Stimulated activated naive B cell treated with anti-CD40 and anti-IgM and Interleukin-4, amounts not matched to agents 10 μg/mL and 1 μg/mL and 100 μg/mL, for 72 hours (primary cell): ENCODE measurements at regions not wholly inside any gene's neighbourhood (a gene's known extent, or its start where the extent isn't known, plus 50 kb on each side); places are given as distances from the start of the nearest gene placed in this dataset.

Source experiments
- ATAC-seq, 2 donors: fragments of 150-1000 bp; cut with Tn5 transposase; replicated peaks; 2 replicates each; pipeline ENCODE4 v1.10.0; 2021; ENCODE audit warnings: moderate library complexity in 1 of 2
- DNase-seq: peaks from one replicate; pipeline ENCODE4 v3.0.0; 2021
- H3K27ac Mint-ChIP-seq: one replicate; pipeline ENCODE4 v1.8.0; 2022; ENCODE audit warnings: mild to moderate bottlenecking, mixed read lengths
- H3K27me3 Mint-ChIP-seq, 2 donors: one replicate each; pipeline ENCODE4 v1.8.0; 2022; ENCODE audit warnings: mixed read lengths in 2 of 2
- H3K36me3 Mint-ChIP-seq, 2 donors: one replicate each; pipeline ENCODE4 v1.8.0; 2022; ENCODE audit warnings: mixed read lengths in 2 of 2, mild to moderate bottlenecking in 1 of 2
- H3K4me1 Mint-ChIP-seq, 2 donors: one replicate each; pipeline ENCODE4 v1.8.0; 2022; ENCODE audit warnings: mixed read lengths in 2 of 2, mild to moderate bottlenecking in 1 of 2
- H3K4me3 Mint-ChIP-seq, 2 donors: one replicate each; pipeline ENCODE4 v1.8.0; 2022; ENCODE audit warnings: mild to moderate bottlenecking in 2 of 2, mixed read lengths in 2 of 2, moderate library complexity in 1 of 2
- H3K9me3 Mint-ChIP-seq, 2 donors: one replicate each; pipeline ENCODE4 v1.8.0; 2022; ENCODE audit warnings: mixed read lengths in 2 of 2, mild to moderate bottlenecking in 1 of 2

DNA sequence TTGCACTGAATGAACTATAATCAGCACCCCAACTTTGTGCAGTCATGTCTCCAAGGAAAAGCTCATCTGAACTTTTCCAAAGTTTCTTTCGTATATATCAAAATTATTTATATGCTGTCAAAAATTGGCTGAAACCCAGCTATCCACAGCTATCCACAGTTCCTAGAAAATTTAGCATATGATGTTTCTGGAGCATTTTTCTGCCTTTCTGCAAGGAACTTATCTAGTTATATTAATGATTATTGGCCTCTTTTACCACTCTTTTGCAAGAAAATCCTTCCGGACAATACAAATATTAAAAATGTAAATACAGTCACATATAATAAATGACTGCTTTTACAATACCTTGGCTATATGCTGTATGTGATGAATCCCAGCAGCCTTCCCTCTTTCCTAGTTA, 270.2 kb downstream of the TMEM167A start:
- H3K27me3 Mint-ChIP-seq = no peaks in the 10 kb centered on the region
- H3K4me1 Mint-ChIP-seq = peaks cover 0 to 5% of the 10 kb centered on the region in 2 donors

GRCh38 chr5:82806513-82806912, 270.7 kb downstream of the TMEM167A start:
- H3K4me1 Mint-ChIP-seq = peaks cover 0 to 5% of the 10 kb centered on the region in 2 donors
- H3K36me3 Mint-ChIP-seq = no peaks in the 10 kb centered on the region
- H3K27ac Mint-ChIP-seq = no peak overlapping the region
- peaks cover 3 to 8% of the 10 kb centered on the region in 2 donors for H3K9me3 Mint-ChIP-seq
- ATAC-seq = no peak
- H3K4me3 Mint-ChIP-seq = no peak overlapping the region
- DNase-seq = no peak
- H3K27me3 Mint-ChIP-seq = no peaks in the 10 kb centered on the region

More for the DNA sequence above, 270.2 kb downstream of the TMEM167A start:
- H3K4me3 Mint-ChIP-seq = no peak overlapping the region
- H3K36me3 Mint-ChIP-seq = no peaks in the 10 kb centered on the region
- ATAC-seq (no peak), DNase-seq (no peak)
- H3K27ac Mint-ChIP-seq = no peak overlapping the region
- peaks cover 3 to 8% of the 10 kb centered on the region in 2 donors for H3K9me3 Mint-ChIP-seq

- H3K9me3 Mint-ChIP-seq = peaks cover 3 to 4% of the 10 kb centered on the region in 2 donors
- ATAC-seq (no peak), DNase-seq (no peak)
- H3K36me3 Mint-ChIP-seq = no peaks in the 10 kb centered on the region
- no peak overlapping the region for H3K27ac Mint-ChIP-seq
- peaks cover 2 to 5% of the 10 kb centered on the region in 2 donors for H3K4me1 Mint-ChIP-seq
- no peaks in the 10 kb centered on the region for H3K27me3 Mint-ChIP-seq
- no peak overlapping the region for H3K4me3 Mint-ChIP-seq
These were observed 273.0 kb downstream of the TMEM167A start for GRCh38 chr5:82804155-82804690.

- no peak overlapping the region for H3K27ac Mint-ChIP-seq
- no peak for ATAC-seq
- H3K9me3 Mint-ChIP-seq = no peaks in the 10 kb centered on the region
- H3K4me3 Mint-ChIP-seq = no peak overlapping the region
- no peak for DNase-seq
- H3K4me1 Mint-ChIP-seq = peaks cover 2 to 5% of the 10 kb centered on the region in 2 donors
- no peaks in the 10 kb centered on the region for H3K36me3 Mint-ChIP-seq
- H3K27me3 Mint-ChIP-seq = no peaks in the 10 kb centered on the region
These were observed 274.2 kb downstream of the TMEM167A start for GRCh38 chr5:82802954-82803353.

GRCh38 chr5:82800826-82801225, 276.4 kb downstream of the TMEM167A start:
- no peak overlapping the region for H3K27ac Mint-ChIP-seq
- DNase-seq = no peak
- no peaks in the 10 kb centered on the region for H3K27me3 Mint-ChIP-seq
- peaks cover 2 to 5% of the 10 kb centered on the region in 2 donors for H3K4me1 Mint-ChIP-seq
- ATAC-seq = no peak
- H3K36me3 Mint-ChIP-seq = no peaks in the 10 kb centered on the region
- H3K9me3 Mint-ChIP-seq = no peaks in the 10 kb centered on the region
- no peak overlapping the region for H3K4me3 Mint-ChIP-seq

- no peak for ATAC-seq
- Mint-ChIP-seq H3K4me1 (peaks cover under 1 to 2% of the 10 kb centered on the region in 2 donors), H3K4me3 (no peak overlapping the region), H3K9me3 (no peaks in the 10 kb centered on the region), H3K36me3 (no peaks in the 10 kb centered on the region), H3K27me3 (no peaks in the 10 kb centered on the region), H3K27ac (no peak overlapping the region)
- no peak for DNase-seq
These were observed 277.7 kb downstream of the TMEM167A start for GRCh38 chr5:82799361-82800077.

- H3K9me3 Mint-ChIP-seq = no peaks in the 10 kb centered on the region
- H3K27ac Mint-ChIP-seq = no peak overlapping the region
- DNase-seq (no peak), ATAC-seq (no peak)
- no peak overlapping the region for H3K4me3 Mint-ChIP-seq
- H3K4me1 Mint-ChIP-seq = peaks cover 0 to 2% of the 10 kb centered on the region in 2 donors
- H3K27me3 Mint-ChIP-seq = no peaks in the 10 kb centered on the region
- H3K36me3 Mint-ChIP-seq = peaks cover 0 to 1% of the 10 kb centered on the region in 2 donors
These were observed 278.5 kb downstream of the TMEM167A start for GRCh38 chr5:82798676-82799075.

GRCh38 chr5:82796643-82797416, 280.4 kb downstream of the TMEM167A start:
- no peak overlapping the region for H3K27ac Mint-ChIP-seq
- ATAC-seq = no peak
- H3K27me3 Mint-ChIP-seq = no peaks in the 10 kb centered on the region
- H3K4me3 Mint-ChIP-seq = no peak overlapping the region
- H3K9me3 Mint-ChIP-seq = peaks cover 0 to 1% of the 10 kb centered on the region in 2 donors
- peaks cover 0 to 1% of the 10 kb centered on the region in 2 donors for H3K36me3 Mint-ChIP-seq
- peaks cover 0 to 2% of the 10 kb centered on the region in 2 donors for H3K4me1 Mint-ChIP-seq
- DNase-seq = no peak

DNA sequence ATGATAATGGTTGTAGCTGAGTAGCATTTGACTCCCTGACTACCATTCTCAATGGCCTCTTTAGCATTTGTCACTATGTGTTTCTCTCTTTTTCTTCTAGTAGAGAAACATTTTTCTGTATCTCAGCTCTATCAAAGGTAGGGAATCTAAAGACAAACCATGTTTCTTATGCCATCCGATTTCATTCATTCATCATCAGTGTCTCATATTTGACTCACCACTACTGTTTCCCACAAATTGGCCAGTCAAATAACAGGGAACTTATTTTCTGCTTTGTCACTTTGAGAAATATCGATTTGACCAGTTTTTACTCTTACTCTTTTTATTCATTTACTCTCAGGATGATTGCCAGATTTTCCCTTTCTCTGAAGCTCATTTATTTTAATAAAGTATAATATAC, 282.3 kb downstream of the TMEM167A start:
- H3K9me3 Mint-ChIP-seq = peaks cover 0 to 3% of the 10 kb centered on the region in 2 donors
- no peaks in the 10 kb centered on the region for H3K27me3 Mint-ChIP-seq
- H3K4me1 Mint-ChIP-seq = no peaks in the 10 kb centered on the region
- H3K4me3 Mint-ChIP-seq = no peak overlapping the region
- H3K27ac Mint-ChIP-seq = no peak overlapping the region
- DNase-seq (no peak), ATAC-seq (no peak)
- peaks cover 0 to 1% of the 10 kb centered on the region in 2 donors for H3K36me3 Mint-ChIP-seq

DNA sequence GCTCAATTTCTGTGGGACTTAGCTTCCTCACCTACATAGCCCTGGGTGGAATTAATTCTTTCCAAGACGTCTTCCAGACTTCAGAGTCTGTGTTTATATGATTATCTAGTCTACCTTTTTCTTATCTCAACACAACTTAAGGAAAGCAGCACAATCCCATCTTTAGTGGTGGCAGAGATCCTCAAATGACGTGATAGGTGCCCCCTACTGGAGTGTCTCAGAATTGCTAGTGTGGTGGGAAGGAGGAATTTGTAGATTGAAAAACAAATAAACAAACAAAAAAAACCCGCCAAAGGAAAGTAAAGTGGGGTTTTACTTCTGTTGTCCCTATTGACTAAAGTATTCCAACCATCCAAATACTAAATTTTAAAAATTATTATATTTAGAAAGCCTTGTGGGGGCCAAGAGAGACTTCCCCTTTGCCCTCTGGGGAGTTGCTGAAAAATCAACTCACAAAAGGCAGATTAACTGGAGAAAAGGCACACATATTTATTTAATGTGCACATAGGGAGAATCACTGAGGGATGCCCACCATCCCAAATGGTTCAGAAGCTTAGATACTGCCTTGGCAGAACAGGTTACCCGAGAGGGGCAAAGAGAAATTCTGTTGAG, 283.3 kb downstream of the TMEM167A start:
- Mint-ChIP-seq H3K27ac (no peak overlapping the region), H3K4me3 (no peak overlapping the region), H3K27me3 (no peaks in the 10 kb centered on the region), H3K4me1 (no peaks in the 10 kb centered on the region), H3K9me3 (peaks cover 0 to 3% of the 10 kb centered on the region in 2 donors), H3K36me3 (peaks cover 0 to 1% of the 10 kb centered on the region in 2 donors)
- ATAC-seq (no peak), DNase-seq (no peak)

- H3K9me3 Mint-ChIP-seq = peaks cover 0 to 3% of the 10 kb centered on the region in 2 donors
- no peak for DNase-seq
- peaks cover 0 to 1% of the 10 kb centered on the region in 2 donors for H3K36me3 Mint-ChIP-seq
- no peaks in the 10 kb centered on the region for H3K4me1 Mint-ChIP-seq
- H3K4me3 Mint-ChIP-seq = no peak overlapping the region
- no peak for ATAC-seq
- no peaks in the 10 kb centered on the region for H3K27me3 Mint-ChIP-seq
- H3K27ac Mint-ChIP-seq = no peak overlapping the region
These were observed 285.1 kb downstream of the TMEM167A start for GRCh38 chr5:82792096-82792495.

GRCh38 chr5:82789095-82789494, 288.1 kb downstream of the TMEM167A start:
- Mint-ChIP-seq H3K9me3 (peaks cover 0 to 3% of the 10 kb centered on the region in 2 donors), H3K27me3 (no peaks in the 10 kb centered on the region), H3K27ac (no peak overlapping the region), H3K4me3 (no peak overlapping the region), H3K36me3 (peaks cover 0 to 1% of the 10 kb centered on the region in 2 donors), H3K4me1 (no peaks in the 10 kb centered on the region)
- ATAC-seq (no peak), DNase-seq (no peak)

DNA sequence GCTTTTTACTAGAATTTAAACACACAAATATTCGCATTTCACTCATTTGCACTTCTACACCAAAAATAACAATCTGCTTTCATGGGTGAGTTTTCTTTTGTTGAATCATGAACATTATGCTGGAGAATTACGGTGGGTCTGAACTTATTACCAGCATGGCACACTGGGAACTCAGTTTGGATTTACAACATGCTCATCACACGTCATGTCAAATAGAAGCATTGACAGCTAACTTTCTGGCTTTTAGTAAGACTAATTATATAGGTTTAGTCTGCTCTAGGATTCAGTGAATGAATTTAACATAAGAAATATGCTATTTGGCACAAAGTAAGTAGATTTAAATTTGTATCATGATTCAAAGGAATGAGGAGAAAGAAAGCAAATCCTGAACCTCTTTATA, 290.4 kb downstream of the TMEM167A start:
- H3K27ac Mint-ChIP-seq = no peak overlapping the region
- H3K36me3 Mint-ChIP-seq = no peaks in the 10 kb centered on the region
- no peaks in the 10 kb centered on the region for H3K4me1 Mint-ChIP-seq
- DNase-seq (no peak), ATAC-seq (no peak)
- peaks cover 0 to 2% of the 10 kb centered on the region in 2 donors for H3K9me3 Mint-ChIP-seq
- H3K4me3 Mint-ChIP-seq = no peak overlapping the region
- H3K27me3 Mint-ChIP-seq = no peaks in the 10 kb centered on the region

GRCh38 chr5:82785882-82786509, 291.2 kb downstream of the TMEM167A start:
- Mint-ChIP-seq H3K27ac (no peak overlapping the region), H3K27me3 (no peaks in the 10 kb centered on the region), H3K4me3 (no peak overlapping the region), H3K36me3 (no peaks in the 10 kb centered on the region), H3K4me1 (no peaks in the 10 kb centered on the region), H3K9me3 (no peaks in the 10 kb centered on the region)
- no peak for ATAC-seq
- DNase-seq = no peak
